ENCODE measurements at regions not wholly inside any gene's neighbourhood (a gene's known extent, or its start where the extent isn't known, plus 50 kb on each side); places are given as distances from the start of the nearest gene placed in this dataset.

DNA sequence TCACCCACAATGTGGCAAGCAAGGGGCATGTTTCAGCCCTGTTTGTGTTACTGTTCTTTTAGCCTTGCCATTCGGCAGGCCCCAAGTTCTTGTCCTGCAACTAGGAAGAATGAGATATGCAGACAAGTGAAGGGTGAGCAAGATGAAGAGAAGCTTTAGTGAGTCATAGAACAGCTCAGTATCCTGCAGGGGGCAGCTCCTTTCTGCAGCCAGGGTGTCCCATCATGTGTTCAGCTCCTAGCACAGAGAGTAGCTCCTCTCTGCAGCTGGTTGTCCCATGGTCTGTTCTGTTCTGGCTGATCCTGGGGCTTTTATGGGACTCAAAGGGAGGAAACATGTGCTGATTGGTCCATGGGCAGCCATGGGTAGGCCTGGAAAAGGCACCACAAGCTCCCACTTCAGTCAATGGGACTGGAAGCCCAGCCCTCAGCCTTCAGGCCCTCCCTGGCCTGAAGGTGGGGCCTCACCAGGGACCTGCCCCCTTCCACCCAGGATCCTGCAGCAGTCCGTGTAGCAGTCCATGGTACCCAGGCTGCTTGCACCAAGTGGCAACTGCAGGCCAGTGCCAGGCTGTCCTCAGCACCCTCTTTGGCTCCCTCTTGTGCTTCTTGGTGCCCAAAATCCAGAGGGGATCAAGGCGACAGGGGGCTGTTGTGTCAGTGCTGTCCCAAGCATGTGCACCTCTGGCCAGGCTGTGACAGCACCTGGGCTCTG lies 326.4 kb downstream of the NR4A2 start:
- H3K27ac ChIP-seq (ENCODE audit: low read depth, low read length), result no peak overlapping the region
- peaks cover 11% of the 10 kb centered on the region; the same call in 1 of the 2 replicates for H3K9me3 ChIP-seq (ENCODE audit: insufficient read depth, low read depth, low read length)
- H3K27me3 ChIP-seq (ENCODE audit: insufficient read depth, low read length), result no peaks in the 10 kb centered on the region
- 88% methylated on average over 3 of the region's 3 CpGs for WGBS
- no peak overlapping the region for H3K9ac ChIP-seq (ENCODE audit: low read depth, low read length)
- no peaks in the 10 kb centered on the region for H3K36me3 ChIP-seq (ENCODE audit: insufficient read depth, low read length)
- peaks cover 9% of the 10 kb centered on the region for H3K4me1 ChIP-seq (ENCODE audit: insufficient read depth, low read length)
- H3K4me3 ChIP-seq (ENCODE audit: low read length), result no peak overlapping the region

DNA sequence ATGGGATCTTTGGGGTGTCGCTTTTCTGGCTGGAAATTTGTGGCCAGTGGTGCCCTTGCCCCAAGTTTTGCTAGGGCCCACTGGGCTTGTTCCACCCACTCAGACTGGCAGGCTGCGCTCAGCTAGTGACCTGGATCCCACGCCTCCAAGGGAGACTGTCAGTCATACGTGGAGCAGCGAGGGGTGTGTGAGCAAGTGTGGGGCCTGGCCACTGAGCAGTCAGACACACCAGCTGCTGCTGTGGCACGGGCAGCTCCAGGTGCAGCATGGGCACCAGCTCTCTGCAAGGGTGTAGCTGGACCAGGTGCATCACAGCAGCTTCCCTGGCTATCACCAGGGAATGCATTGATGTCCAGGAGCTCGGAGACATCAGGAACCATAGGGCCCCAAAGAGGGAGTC lies 327.0 kb downstream of the NR4A2 start:
- Histone ChIP-seq H3K4me3 (ENCODE audit: low read length) (no peak overlapping the region), H3K9me3 (ENCODE audit: insufficient read depth, low read depth, low read length) (peaks cover 9% of the 10 kb centered on the region; the same call in 1 of the 2 replicates), H3K27me3 (ENCODE audit: insufficient read depth, low read length) (no peaks in the 10 kb centered on the region), H3K27ac (ENCODE audit: low read depth, low read length) (no peak overlapping the region), H3K4me1 (ENCODE audit: insufficient read depth, low read length) (peaks cover 9% of the 10 kb centered on the region), H3K36me3 (ENCODE audit: insufficient read depth, low read length) (no peaks in the 10 kb centered on the region), H3K9ac (ENCODE audit: low read depth, low read length) (no peak overlapping the region)
- 94% methylated on average over 7 of the region's 7 CpGs for WGBS

DNA sequence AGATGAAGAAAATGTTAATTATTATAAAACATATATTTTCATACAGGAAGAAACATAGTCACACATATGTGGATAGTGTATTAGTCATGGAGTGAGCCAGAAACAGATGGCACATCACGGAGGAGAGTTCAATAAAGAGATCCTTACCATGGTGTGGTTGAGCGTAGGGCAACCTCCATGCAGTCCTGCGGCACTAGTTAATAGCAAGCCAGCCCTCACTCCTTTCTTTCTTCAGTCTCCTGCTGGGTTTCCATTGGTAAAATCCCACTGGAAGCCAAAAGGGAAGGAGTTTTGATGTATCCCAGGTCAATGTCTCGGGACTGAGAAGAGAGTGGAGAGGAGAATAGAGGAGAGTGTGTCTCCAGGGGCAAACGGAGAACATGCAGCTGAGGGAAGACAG lies 328.1 kb downstream of the NR4A2 start:
- no peaks in the 10 kb centered on the region for H3K27me3 ChIP-seq (ENCODE audit: insufficient read depth, low read length)
- 70% methylated on average over 5 of the region's 5 CpGs for WGBS
- no peak overlapping the region for H3K27ac ChIP-seq (ENCODE audit: low read depth, low read length)
- H3K9me3 ChIP-seq (ENCODE audit: insufficient read depth, low read depth, low read length), result no peaks in the 10 kb centered on the region
- peaks cover 9% of the 10 kb centered on the region for H3K4me1 ChIP-seq (ENCODE audit: insufficient read depth, low read length)
- H3K36me3 ChIP-seq (ENCODE audit: insufficient read depth, low read length), result no peaks in the 10 kb centered on the region
- H3K4me3 ChIP-seq (ENCODE audit: low read length), result no peak overlapping the region
- no peak overlapping the region for H3K9ac ChIP-seq (ENCODE audit: low read depth, low read length)

DNA sequence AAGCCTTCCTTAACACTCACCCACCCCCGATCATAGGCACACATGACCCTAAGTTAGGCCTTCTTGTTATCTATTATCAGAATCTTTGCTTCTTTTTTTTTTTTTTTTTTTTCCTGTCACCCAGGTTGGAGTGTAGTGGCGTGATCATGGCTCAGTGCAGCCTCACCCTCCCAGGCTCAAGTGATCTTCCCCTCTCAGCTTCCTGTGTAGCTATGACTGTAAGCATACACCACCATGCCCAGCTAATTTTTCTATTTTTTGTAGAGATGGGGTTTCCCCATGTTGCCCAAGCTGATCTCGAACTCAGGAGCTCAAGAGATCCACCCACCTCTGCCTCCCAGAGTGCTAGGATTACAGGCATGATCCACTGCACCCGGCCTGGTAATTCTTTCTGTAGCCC lies 328.7 kb downstream of the NR4A2 start:
- Histone ChIP-seq H3K27me3 (ENCODE audit: insufficient read depth, low read length) (no peaks in the 10 kb centered on the region), H3K4me3 (ENCODE audit: low read length) (no peak overlapping the region)
- WGBS, result 92% methylated on average over 4 of the region's 4 CpGs

DNA sequence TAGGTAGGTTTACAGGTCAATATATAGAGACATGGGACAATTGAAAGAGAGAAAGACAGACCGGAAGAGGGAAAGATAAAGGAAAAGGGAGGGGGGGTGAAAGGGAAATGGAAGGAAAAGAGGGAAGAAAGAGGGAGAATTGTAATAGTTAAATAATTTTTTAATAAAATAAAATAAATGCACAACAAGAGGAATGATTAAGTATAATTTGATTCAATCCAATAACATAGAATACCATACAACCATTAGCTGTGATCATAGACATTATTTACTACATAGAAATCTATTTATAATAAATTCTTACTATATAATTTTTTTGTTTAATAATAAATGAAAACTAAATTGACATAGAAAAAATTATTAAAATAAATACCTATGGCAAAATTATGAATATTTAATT lies 330.7 kb downstream of the NR4A2 start:
- Histone ChIP-seq H3K27ac (ENCODE audit: low read depth, low read length) (no peak overlapping the region), H3K36me3 (ENCODE audit: insufficient read depth, low read length) (no peaks in the 10 kb centered on the region), H3K4me1 (ENCODE audit: insufficient read depth, low read length) (peaks cover 9% of the 10 kb centered on the region), H3K27me3 (ENCODE audit: insufficient read depth, low read length) (no peaks in the 10 kb centered on the region), H3K9me3 (ENCODE audit: insufficient read depth, low read depth, low read length) (no peaks in the 10 kb centered on the region), H3K9ac (ENCODE audit: low read depth, low read length) (no peak overlapping the region), H3K4me3 (ENCODE audit: low read length) (no peak overlapping the region)
- 84% methylated on average over 1 of the region's 1 CpG for WGBS

More for the DNA sequence above, 328.7 kb downstream of the NR4A2 start:
- Histone ChIP-seq H3K36me3 (ENCODE audit: insufficient read depth, low read length) (no peaks in the 10 kb centered on the region), H3K4me1 (ENCODE audit: insufficient read depth, low read length) (peaks cover 9% of the 10 kb centered on the region), H3K9ac (ENCODE audit: low read depth, low read length) (no peak overlapping the region), H3K9me3 (ENCODE audit: insufficient read depth, low read depth, low read length) (no peaks in the 10 kb centered on the region), H3K27ac (ENCODE audit: low read depth, low read length) (no peak overlapping the region)

DNA sequence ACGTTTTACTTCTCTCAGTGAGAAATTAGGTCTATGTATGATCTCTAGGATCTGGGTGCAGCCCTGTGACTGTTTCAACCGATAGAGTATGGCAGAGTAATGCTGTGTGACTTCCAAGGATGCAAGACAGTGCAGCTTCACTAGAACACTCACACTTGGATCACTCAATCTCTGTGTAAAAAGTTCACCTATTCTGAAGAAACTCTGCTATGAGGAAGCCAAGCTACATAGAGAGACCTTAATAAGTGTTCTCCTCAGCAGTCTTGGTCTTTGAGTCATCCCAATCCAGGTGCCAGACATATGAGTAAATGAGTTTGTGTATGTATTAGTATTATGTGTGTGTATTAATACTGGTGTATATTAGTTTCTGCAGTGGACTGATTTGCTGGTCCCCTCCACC lies 335.0 kb downstream of the NR4A2 start:
- H3K9ac ChIP-seq (ENCODE audit: low read depth, low read length), result no peak overlapping the region
- H3K4me3 ChIP-seq (ENCODE audit: low read length), result no peak overlapping the region
- H3K4me1 ChIP-seq (ENCODE audit: insufficient read depth, low read length), result no peaks in the 10 kb centered on the region
- H3K9me3 ChIP-seq (ENCODE audit: insufficient read depth, low read depth, low read length), result no peaks in the 10 kb centered on the region
- WGBS, result 93% methylated on average over 2 of the region's 2 CpGs
- no peaks in the 10 kb centered on the region for H3K27me3 ChIP-seq (ENCODE audit: insufficient read depth, low read length)
- no peak overlapping the region for H3K27ac ChIP-seq (ENCODE audit: low read depth, low read length)
- no peaks in the 10 kb centered on the region for H3K36me3 ChIP-seq (ENCODE audit: insufficient read depth, low read length)

DNA sequence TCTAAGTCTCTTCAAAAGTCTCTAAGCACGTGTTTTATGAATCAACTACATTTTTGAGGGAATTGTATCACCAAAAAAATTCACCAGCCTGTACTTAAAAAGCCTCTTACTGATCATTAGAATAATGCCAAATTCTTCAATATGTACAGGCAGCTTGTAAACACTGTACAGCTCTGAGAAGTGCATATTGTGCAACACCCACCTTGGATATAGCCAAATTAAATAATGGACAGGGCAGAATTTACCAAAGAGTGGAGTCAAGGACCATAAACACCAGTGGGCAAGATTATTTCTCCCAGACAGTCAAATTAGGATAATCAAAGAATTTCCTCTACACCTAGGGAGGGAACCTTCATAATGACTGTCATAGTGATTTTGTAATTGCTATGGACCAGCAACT lies 338.2 kb downstream of the NR4A2 start:
- no peaks in the 10 kb centered on the region for H3K9me3 ChIP-seq (ENCODE audit: insufficient read depth, low read depth, low read length)
- H3K27ac ChIP-seq (ENCODE audit: low read depth, low read length), result no peak overlapping the region
- no peaks in the 10 kb centered on the region for H3K27me3 ChIP-seq (ENCODE audit: insufficient read depth, low read length)
- H3K4me3 ChIP-seq (ENCODE audit: low read length), result no peak overlapping the region
- H3K36me3 ChIP-seq (ENCODE audit: insufficient read depth, low read length), result no peaks in the 10 kb centered on the region
- WGBS, result 100% methylated on average over 1 of the region's 1 CpG
- H3K4me1 ChIP-seq (ENCODE audit: insufficient read depth, low read length), result no peaks in the 10 kb centered on the region
- no peak overlapping the region for H3K9ac ChIP-seq (ENCODE audit: low read depth, low read length)

DNA sequence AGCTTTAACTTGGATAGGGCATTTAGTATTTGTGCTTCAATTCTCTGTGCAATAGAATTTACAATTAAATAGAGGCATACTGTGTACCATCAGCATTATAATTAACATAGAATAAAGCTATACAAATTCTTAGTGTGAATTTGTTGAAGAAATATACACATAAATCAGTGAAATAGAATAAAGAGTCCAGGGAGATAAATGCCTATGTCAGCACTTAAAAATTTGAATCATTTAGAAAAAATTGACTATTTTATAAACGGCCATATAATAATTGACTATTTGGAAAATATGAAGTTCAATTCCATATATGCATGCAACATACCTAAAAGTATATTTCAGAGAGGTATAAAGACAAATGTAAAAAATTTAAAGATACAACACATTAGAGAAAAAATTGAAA lies 348.7 kb downstream of the NR4A2 start:
- no CpG with 5 or more reads among the region's 1 CpG for WGBS
- Histone ChIP-seq H3K9me3 (ENCODE audit: insufficient read depth, low read depth, low read length) (no peaks in the 10 kb centered on the region), H3K36me3 (ENCODE audit: insufficient read depth, low read length) (no peaks in the 10 kb centered on the region), H3K27ac (ENCODE audit: low read depth, low read length) (no peak overlapping the region), H3K9ac (ENCODE audit: low read depth, low read length) (no peak overlapping the region), H3K4me3 (ENCODE audit: low read length) (no peak overlapping the region), H3K4me1 (ENCODE audit: insufficient read depth, low read length) (peaks cover 9% of the 10 kb centered on the region), H3K27me3 (ENCODE audit: insufficient read depth, low read length) (no peaks in the 10 kb centered on the region)

DNA sequence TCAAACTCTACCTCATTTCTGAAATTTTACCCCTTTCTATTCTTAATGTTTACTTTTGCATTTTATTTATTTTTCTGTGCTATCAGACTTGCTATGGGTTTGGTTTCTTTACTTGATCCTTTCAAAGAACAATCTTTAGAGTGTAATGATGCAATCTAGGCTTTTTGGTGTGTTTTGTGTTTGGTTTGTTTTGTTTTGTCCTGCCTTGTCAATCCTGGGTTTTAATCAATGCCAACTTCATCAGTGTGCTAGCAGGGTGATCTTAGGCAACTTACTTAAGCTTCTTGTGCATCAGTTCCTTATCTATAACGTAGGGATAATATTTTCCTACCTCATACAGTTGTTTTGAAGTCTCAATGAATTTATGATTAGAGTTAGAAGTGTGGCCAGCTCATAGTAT lies 350.4 kb downstream of the NR4A2 start:
- no peaks in the 10 kb centered on the region for H3K27me3 ChIP-seq (ENCODE audit: insufficient read depth, low read length)
- WGBS, result 100% methylated on average over 1 of the region's 1 CpG

DNA sequence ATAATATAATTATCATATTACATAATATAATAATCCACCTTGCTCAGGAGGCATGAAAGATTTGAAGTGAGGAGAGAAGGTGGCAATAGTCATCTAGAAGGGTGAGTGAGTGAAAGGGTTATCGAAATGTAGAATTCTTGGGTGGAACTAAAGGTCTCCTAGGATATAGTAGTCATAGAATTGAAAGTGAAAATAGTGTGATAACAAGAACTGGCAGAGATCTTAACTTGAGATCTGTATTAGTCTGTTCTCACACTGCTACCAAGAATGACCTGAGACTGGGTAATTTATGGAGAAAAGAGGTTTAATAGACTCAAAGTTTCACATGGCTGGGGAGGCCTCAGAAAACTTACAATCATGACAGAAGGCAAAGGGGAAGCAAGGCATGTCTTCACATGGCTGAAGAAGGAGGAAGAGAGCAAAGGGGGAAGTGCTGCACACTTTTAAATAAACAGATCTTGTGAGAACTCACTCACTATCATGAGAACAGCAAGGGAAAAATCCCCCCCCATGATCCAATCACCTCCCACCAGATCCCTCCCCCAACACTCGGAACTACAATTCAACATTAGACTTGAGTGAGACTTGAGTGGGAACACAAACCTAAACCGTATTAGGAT lies 351.5 kb downstream of the NR4A2 start:
- 88% methylated on average over 3 of the region's 3 CpGs for WGBS

More for the DNA sequence above, 350.4 kb downstream of the NR4A2 start:
- Histone ChIP-seq H3K9me3 (ENCODE audit: insufficient read depth, low read depth, low read length) (no peaks in the 10 kb centered on the region), H3K4me3 (ENCODE audit: low read length) (no peak overlapping the region), H3K9ac (ENCODE audit: low read depth, low read length) (no peak overlapping the region), H3K4me1 (ENCODE audit: insufficient read depth, low read length) (peaks cover 9% of the 10 kb centered on the region), H3K27ac (ENCODE audit: low read depth, low read length) (no peak overlapping the region), H3K36me3 (ENCODE audit: insufficient read depth, low read length) (no peaks in the 10 kb centered on the region)

DNA sequence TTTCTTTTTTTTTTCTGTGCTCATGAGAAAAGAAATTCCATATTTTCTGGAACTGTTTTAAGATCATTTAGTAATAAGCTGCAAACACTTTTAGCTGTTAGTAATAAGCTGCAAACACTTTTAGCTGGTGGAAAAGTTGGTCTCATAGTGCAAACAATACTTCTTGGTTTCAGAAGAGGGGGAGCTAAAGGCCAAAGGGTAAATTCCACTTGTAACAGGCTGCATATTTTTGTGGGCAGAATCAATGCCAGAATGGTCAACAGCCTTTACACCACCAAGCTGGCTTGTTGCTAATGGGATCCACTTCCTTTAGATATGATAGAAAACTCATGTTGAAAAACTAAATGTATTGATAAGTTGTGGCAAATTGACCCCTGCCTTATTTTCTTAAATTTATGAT lies 356.8 kb downstream of the NR4A2 start:
- Histone ChIP-seq H3K27me3 (ENCODE audit: insufficient read depth, low read length) (no peaks in the 10 kb centered on the region), H3K4me3 (ENCODE audit: low read length) (no peak overlapping the region), H3K9ac (ENCODE audit: low read depth, low read length) (no peak overlapping the region; the same call in 1 of the 2 replicates), H3K9me3 (ENCODE audit: insufficient read depth, low read depth, low read length) (no peaks in the 10 kb centered on the region), H3K4me1 (ENCODE audit: insufficient read depth, low read length) (peaks cover 20% of the 10 kb centered on the region), H3K27ac (ENCODE audit: low read depth, low read length) (no peak overlapping the region), H3K36me3 (ENCODE audit: insufficient read depth, low read length) (no peaks in the 10 kb centered on the region)

More for the DNA sequence above, 351.5 kb downstream of the NR4A2 start:
- Histone ChIP-seq H3K27ac (ENCODE audit: low read depth, low read length) (no peak overlapping the region), H3K9ac (ENCODE audit: low read depth, low read length) (no peak overlapping the region), H3K9me3 (ENCODE audit: insufficient read depth, low read depth, low read length) (no peaks in the 10 kb centered on the region), H3K4me3 (ENCODE audit: low read length) (no peak overlapping the region), H3K36me3 (ENCODE audit: insufficient read depth, low read length) (no peaks in the 10 kb centered on the region), H3K27me3 (ENCODE audit: insufficient read depth, low read length) (no peaks in the 10 kb centered on the region), H3K4me1 (ENCODE audit: insufficient read depth, low read length) (peaks cover 9% of the 10 kb centered on the region)

Measured in HUES64 (cell line).